AG08396 (cell line): ENCODE measurements at regions not wholly inside any gene's neighbourhood (a gene's known extent, or its start where the extent isn't known, plus 50 kb on each side); places are given as distances from the start of the nearest gene placed in this dataset.

ENCODE experiments used
- DNase-seq: peaks from one replicate; pipeline ENCODE4 v3.0.0; 2012; ENCODE audit warnings: low spot score, mixed read lengths

DNA sequence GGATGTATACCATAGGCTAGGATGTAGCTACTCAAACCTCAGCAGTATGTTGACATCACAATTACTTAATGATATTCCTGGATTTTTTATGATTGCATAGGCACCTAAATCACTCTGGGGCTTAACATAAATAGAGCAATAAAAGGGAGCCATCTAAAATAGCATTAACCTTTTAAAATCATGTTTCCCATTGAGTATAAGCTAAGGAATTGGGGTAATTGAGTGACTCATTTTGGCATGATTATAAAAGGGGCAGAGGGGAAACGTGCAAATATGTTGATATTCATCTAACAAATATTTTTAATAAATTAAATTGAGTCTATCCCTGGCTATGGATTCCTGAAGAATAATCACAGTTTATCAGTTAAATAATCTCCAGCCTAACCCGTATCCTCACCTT is 74.0 kb upstream of the ADGRF1 start:
- DNase-seq, result no peak

- no peak for DNase-seq
These were observed 72.3 kb upstream of the ADGRF1 start for GRCh38 chr6:47114460-47114859.

DNA sequence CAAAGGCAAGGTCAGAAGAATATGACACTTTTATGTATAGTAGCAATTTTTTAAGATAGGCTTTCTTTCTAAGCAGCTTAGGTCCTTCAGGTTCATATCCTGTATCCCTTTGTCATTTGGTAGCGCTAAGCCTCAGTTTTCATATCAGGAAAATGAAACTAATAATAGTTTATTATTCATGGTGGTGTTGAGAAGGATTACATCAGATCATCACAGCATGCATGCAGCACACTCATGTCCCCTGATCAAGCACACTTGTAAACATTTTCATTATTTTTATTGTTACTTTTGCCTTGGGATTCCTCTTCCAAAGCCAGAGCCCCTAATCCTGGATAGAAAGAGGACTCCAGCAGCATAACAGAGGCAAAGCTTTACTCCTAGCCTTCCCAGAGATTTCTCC is 70.2 kb upstream of the ADGRF1 start:
- DNase-seq, result no peak

DNA sequence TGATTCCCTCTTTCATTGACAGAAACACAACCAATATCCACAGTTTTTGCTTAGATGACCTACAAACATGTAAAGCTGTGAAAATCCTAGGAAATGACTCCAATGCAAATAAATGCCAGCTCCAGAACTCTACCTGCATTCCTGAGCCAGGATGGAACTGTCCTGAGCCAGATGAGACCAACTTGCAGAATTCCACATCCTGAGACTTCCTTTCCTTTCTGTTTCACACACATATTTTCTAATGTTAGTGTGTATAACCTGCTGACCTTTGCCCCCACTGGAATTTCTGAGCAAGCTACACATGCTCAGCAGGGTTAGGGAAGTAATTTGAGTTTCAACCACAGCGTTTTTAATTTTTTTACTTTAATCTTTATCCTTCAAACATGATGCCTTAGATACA is 69.6 kb upstream of the ADGRF1 start:
- no peak for DNase-seq

GRCh38 chr6:47109281-47109680 is 67.1 kb upstream of the ADGRF1 start:
- DNase-seq, result no peak

DNA sequence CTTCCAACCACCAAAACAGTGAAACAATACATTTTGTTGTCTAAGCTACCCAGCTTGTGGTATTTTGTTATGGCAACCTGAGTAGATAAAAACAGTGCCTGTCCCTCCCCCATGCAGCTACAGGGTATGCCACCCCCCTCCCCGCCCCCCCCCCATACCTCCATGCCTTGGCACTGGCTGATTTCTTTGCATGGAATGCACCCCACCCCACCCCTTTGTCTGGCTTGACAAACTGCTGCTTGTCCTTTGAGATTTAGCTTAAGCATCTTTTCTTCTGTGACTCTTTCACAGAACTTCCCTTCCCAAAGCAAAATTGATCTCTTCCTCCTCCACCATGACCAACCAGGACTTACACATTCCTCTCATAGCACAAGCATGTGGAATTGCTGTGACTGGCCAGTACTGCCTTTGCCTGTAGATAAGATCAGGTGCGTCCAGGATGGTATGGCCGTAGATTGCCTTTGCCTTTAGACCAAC is 64.6 kb upstream of the ADGRF1 start:
- DNase-seq, result no peak

GRCh38 chr6:47106216-47106615 is 64.1 kb upstream of the ADGRF1 start:
- no peak for DNase-seq

DNA sequence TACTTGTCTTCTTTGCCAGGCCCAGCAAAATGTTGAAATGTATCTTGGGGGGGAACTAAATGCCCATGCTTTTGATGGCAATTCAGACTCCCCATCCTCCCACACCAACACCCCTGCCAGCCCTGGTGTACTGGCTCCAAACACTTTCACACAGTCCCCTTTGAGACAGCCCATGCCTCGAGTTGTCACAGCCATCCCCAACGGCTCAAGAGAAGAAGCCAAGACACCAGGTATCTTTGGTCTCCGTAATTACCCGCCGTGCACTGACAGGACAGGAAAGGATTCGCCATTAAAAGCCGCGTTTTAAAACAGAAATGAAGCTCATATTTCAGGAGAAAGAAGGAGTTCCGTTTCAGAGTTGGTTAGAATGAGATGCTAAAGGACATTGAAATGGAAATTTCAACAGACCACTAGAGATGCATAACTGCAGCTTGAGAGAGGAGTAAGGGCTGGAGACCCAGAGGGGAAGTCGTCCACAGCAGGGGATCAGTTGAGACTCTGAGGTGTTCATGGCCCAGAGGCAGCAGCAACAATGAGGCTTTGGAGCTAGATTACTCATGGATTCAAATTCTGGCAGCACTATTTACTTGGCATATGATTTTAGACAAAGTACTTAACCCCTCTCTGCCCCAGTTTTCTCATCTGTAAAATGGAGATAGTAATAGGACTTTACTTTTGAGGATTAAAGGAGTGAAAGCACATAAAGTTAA is 63.5 kb upstream of the ADGRF1 start:
- no peak for DNase-seq

GRCh38 chr6:47103931-47104330 is 61.8 kb upstream of the ADGRF1 start:
- DNase-seq, result no peak

DNA sequence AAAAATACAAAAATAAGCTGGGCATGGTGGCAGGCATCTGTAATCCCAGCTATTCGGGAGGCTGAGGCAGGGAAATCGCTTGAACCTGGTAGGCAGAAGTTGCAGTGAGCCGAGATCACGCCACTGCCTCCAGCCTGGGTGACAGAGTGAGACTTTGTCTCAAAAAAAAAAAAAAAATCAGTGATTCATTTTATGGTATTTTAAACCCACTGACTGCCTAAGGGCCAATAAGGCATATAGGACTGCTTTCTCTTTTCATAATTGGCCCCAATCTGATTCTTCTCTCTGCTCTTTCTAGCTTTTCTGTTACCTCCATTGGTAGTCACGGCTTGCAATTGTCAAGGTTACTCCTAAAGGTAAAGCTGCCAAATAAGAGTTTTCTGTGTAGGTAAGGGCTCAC is 60.2 kb upstream of the ADGRF1 start:
- no peak for DNase-seq

DNA sequence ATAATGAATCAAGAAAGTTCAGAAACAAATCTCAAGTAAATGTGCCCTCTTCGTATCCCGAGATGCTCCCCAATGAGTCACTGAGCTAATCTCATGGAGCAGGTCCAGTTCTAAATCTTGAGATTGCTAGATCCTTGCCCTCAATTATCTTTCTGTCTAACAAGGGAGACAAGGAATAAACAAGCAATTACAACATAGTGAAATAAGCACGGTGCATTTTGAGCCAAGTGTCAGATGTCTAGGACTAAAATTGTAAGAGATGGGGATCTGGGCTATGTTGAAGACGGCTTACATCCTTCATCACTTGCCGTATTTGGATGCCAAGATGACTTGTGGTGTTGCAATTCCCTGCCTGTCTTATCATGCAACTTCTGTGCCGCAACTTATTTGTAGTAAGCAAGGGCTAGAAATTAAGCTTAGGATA is 56.5 kb upstream of the ADGRF1 start:
- peak; percentile 26 for DNase-seq

DNA sequence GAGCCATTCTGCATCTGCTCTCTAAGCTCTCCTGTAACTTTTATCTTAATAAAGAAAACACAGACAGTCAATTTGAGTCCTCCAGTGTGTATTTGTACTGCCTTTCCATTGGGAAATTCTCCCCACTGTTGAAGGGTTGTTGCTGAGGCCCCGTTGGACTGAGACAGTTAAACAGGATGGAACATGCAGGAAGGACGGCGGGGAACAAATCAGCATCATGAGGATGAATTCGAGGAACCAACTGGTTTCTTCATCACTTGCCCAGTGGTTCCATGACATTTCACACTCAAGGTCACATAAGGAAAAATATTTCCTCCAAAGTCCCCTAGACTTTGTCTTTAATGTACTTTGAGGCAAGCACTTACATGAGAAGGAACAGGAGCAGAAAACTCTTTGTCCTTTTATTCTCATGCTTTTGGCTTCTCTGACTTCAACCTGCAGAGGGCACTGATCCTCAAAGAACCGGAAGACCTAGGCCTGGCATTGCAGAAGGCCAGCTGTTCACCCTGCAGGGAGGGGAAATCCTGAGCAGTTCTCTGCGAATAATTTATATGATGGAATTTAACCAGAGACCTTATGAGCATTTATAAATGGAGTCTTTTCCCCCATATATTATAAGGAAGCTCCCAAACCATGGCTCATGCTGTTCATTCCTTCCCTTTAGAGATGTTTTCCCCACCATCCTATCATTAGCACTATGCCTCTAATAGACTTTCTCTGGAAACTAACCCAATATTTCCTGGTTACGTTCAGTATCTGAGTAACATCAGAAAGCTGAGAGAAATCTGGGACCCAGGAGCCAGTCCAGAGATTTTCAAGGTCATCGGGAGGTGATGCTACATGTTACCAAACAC is 55.2 kb upstream of the ADGRF1 start:
- DNase-seq, result peak; percentile 76

DNA sequence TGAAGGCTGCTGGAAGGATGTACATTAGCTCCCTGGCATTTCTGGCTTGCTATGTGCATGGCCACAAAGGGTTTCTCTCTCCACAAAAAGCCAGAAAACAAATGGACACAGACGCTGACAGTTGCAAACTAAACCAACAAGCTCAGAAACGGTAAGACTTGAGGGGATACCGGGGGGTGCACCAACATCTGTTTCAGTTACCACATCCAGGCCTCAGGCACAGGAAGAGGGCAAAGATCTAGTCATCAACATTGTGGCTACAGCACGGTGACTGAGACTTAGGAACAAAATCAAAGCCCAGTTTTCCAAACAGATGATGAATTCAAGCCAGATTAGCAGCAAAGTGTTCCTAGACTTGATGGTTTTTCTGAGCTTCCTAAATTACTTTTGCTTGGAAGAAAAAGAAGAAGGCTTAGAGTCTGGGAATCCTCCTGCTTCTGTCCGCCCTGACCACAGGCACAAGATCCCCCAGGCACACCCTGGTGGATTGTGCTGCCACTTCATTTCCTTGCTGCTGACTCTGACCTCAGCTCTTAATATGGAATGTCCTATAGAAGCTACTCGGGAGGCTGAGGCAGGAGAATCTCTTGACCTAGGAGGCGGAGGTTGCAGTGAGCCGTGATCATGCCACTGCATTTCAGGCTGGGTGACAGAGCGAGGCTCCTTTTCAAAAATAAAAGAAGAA is 54.2 kb upstream of the ADGRF1 start:
- DNase-seq, result no peak

- DNase-seq, result no peak
These were observed 52.3 kb upstream of the ADGRF1 start for GRCh38 chr6:47094241-47094925.

GRCh38 chr6:47093169-47093568 is 51.0 kb upstream of the ADGRF1 start:
- no peak for DNase-seq

- no peak for DNase-seq
These were observed 49.9 kb upstream of the ADGRF1 start for GRCh38 chr6:47091886-47092668.
